Panc1 (cell line): ENCODE measurements at regions not wholly inside any gene's neighbourhood (a gene's known extent, or its start where the extent isn't known, plus 50 kb on each side); places are given as distances from the start of the nearest gene placed in this dataset.

ENCODE experiments used
- ATAC-seq: fragments of 200-7000 bp; cut with Tn5 transposase; 2 replicates; pipeline ENCODE4 v1.9.1; 2020; ENCODE audit warnings: mild to moderate bottlenecking, moderate library complexity
- BruUV-seq: library from RNA; stranded (reverse); fragments of 400-500 nt; replicated peaks from 2 replicates; lab custom pipeline; 2021; lab: Mats Ljungman, UMichigan
- CTCF ChIA-PET: fragments of 300-600 bp; sonication (Branson Sonifier 250); formaldehyde crosslinking; loops from one replicate; lab custom pipeline; 2022; ENCODE audit warnings: antibody characterized with exemption; lab: Charles Lee
- POLR2A ChIA-PET: fragments of 300-600 bp; sonication (Branson Sonifier 250); formaldehyde crosslinking; loops from one replicate; lab custom pipeline; 2022; ENCODE audit warnings: antibody characterized with exemption; lab: Charles Lee
- DNase-seq: peaks from one replicate; pipeline ENCODE4 v3.0.0-alpha.2; 2010; ENCODE audit warnings: low read depth, low spot score
- H3K27ac ChIP-seq: 2 replicates; pipeline ENCODE4 v1.5.1; 2011; ENCODE audit warnings: mild to moderate bottlenecking, low read length, inconsistent platforms
- H3K27me3 ChIP-seq: fragments of 200-500 bp; sonication (Bioruptor generic); 2 replicates; pipeline ENCODE4 v1.6.0; 2014; ENCODE audit warnings: low read length, inconsistent platforms; ENCODE audit not compliant: control insufficient read depth, insufficient read depth
- H3K36me3 ChIP-seq: fragments of 200-500 bp; sonication (Bioruptor generic); 2 replicates; pipeline ENCODE4 v1.5.1; 2014; ENCODE audit warnings: inconsistent platforms, mild to moderate bottlenecking, low read length, moderate library complexity; ENCODE audit not compliant: control insufficient read depth, insufficient read depth
- H3K4me1 ChIP-seq: 2 replicates; pipeline ENCODE4 v1.5.1; 2011; ENCODE audit warnings: inconsistent platforms, mild to moderate bottlenecking, low read length, moderate library complexity; ENCODE audit not compliant: control insufficient read depth, insufficient read depth
- H3K4me3 ChIP-seq, 2 experiments: 2 replicates each; pipeline ENCODE4 v1.5.1; 2011 to 2012; ENCODE audit warnings: low read depth in 2 of 2, low read length in 2 of 2, mild to moderate bottlenecking in 2 of 2, inconsistent platforms in 1 of 2, moderate library complexity in 1 of 2
- H3K9me3 ChIP-seq: fragments of 200-500 bp; sonication (Bioruptor generic); 2 replicates; pipeline ENCODE4 v1.5.1; 2014; ENCODE audit warnings: low read depth, mild to moderate bottlenecking, inconsistent platforms, low read length, moderate library complexity; ENCODE audit not compliant: control insufficient read depth, insufficient read depth
- CTCF ChIP-seq: fragments of 450-650 bp; IDR thresholded peaks from 2 replicates; pipeline ENCODE4 v1.5.1; 2017; ENCODE audit warnings: mild to moderate bottlenecking
- POLR2AphosphoS5 ChIP-seq: IDR thresholded peaks from 2 replicates; pipeline ENCODE4 v1.6.1; 2012; ENCODE audit warnings: mild to moderate bottlenecking, low read depth, low read length, moderate library complexity
- SIN3A ChIP-seq: IDR thresholded peaks from 2 replicates; pipeline ENCODE4 v1.6.1; 2012; ENCODE audit warnings: low read depth, mild to moderate bottlenecking, low read length, moderate library complexity, borderline replicate concordance; ENCODE audit not compliant: insufficient read depth
- TCF7L2 ChIP-seq: IDR thresholded peaks from 2 replicates; pipeline ENCODE4 v1.6.1; 2011; ENCODE audit warnings: mild to moderate bottlenecking, low read depth, low read length, inconsistent platforms
- in situ Hi-C: cut with HindIII; loops from 2 replicates; pipeline ENCODE4 v1.10.0; 2016; ENCODE audit warnings: low sequenced_read_pairs, low pct_unique_long_range_greater_than_20kb
- intact Hi-C: fragments of 100-400 bp; cut with micrococcal nuclease; formaldehyde crosslinking; loops from one replicate; pipeline ENCODE4 v1.10.0; 2022; ENCODE audit not compliant: unreplicated experiment
- TF ChIP-seq, protein P1 (sequence below), 2 experiments: IDR thresholded peaks; 2 replicates each; pipeline ENCODE4 v1.6.1; 2011 to 2012; ENCODE audit warnings: low read depth in 2 of 2, control low read depth in 1 of 2, low read length in 1 of 2, mild to moderate bottlenecking in 1 of 2, moderate library complexity in 1 of 2; ENCODE audit not compliant: insufficient read depth in 1 of 2

DNA sequence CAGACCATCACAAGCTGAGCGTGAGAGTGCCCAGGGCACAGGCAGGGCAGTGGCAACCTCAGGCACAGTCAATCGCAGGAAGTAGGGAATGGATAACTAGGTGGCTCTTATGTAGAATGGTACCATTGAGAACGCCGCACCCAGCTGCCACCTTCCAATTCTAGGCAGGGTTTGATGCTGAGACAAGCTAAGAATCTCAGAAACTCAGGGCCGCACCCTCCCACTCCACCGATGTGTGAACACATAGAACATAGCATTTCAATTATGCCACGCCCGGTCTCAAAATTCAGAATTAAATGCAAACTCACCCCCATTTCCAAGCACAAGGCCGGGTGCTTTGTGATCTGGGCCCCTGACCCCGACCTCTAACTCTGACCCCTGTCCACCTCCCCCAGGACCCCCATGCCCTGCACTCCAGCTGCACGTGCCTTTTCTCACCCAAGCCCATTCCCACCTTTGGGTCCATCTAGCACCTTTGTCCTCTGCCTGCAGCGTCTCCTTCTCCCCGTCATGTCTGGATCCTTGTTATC is 178.4 kb downstream of the C16orf95 start:
- DNase-seq: no peak
- TF ChIP-seq, protein P1, sequence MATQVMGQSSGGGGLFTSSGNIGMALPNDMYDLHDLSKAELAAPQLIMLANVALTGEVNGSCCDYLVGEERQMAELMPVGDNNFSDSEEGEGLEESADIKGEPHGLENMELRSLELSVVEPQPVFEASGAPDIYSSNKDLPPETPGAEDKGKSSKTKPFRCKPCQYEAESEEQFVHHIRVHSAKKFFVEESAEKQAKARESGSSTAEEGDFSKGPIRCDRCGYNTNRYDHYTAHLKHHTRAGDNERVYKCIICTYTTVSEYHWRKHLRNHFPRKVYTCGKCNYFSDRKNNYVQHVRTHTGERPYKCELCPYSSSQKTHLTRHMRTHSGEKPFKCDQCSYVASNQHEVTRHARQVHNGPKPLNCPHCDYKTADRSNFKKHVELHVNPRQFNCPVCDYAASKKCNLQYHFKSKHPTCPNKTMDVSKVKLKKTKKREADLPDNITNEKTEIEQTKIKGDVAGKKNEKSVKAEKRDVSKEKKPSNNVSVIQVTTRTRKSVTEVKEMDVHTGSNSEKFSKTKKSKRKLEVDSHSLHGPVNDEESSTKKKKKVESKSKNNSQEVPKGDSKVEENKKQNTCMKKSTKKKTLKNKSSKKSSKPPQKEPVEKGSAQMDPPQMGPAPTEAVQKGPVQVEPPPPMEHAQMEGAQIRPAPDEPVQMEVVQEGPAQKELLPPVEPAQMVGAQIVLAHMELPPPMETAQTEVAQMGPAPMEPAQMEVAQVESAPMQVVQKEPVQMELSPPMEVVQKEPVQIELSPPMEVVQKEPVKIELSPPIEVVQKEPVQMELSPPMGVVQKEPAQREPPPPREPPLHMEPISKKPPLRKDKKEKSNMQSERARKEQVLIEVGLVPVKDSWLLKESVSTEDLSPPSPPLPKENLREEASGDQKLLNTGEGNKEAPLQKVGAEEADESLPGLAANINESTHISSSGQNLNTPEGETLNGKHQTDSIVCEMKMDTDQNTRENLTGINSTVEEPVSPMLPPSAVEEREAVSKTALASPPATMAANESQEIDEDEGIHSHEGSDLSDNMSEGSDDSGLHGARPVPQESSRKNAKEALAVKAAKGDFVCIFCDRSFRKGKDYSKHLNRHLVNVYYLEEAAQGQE (IDR thresholded peaks at IDR 0.05; ENCODE audit: insufficient read depth in 1 of 2, low read depth in 2 of 2, low read length in 1 of 2): no peak
- TF ChIP-seq POLR2AphosphoS5: no peak
- TF ChIP-seq SIN3A: no peak
- no peak for TF ChIP-seq CTCF
- TF ChIP-seq TCF7L2: no peak

DNA sequence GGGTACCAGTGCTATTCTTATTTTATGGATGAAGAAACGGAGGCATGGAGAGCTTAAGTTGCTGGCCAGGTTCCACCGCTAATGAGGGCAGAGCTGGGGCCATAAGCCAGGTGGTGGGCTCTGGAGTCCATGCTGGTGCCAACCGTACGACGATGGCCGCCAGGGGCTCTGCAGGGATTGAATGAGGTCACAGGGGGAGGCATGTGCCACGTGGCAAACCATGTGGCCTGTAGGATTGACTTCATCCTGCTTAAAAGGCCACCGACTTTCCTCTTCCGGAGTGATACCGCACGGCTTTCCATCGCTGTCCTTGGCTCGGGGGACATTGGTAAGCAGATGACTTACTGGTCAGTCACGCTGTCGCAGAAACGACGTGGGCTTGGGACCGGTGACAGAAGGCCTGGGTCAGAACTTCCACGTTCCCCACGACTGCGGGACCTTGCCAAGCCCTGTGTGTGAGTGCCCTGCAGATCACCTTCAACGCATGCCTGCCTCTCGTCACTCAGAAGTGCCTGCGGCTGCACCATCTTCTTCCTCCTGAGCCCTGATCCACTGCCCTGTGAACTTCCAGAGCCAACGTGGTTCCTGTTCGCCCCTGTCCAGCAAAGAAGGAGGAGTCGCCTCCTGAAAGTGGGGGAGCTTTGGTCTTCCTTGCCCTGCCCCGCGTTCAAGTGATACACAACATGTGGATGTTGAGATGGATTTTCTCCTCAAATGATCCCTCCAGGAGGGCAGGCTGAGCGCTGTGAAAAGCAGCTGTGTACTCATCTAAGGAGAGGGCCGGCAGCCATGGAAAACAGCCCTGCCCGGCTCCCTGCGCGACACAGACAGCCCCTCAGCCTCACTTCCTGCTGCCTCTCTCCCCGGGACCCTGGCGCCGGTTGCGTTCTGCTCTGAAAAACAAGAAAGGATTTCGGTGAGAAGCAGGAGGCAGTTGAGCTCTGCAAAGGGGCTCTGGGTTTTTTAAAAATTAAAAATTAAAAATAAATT is 176.7 kb downstream of the C16orf95 start:
- BruUV-seq: no TSS peak
- no peak for DNase-seq
- no peak overlapping the region for H3K4me3 ChIP-seq
- no peaks in the 10 kb centered on the region for H3K36me3 ChIP-seq
- no peaks in the 10 kb centered on the region for H3K4me1 ChIP-seq
- ChIA-PET CTCF (no interaction called here), POLR2A (no interaction called here)
- no peak for ATAC-seq
- H3K9me3 ChIP-seq: no peaks in the 10 kb centered on the region
- no peak overlapping the region for H3K27ac ChIP-seq
- intact Hi-C loops: no loop called here
- in situ Hi-C loops: no loop called here
- no peaks in the 10 kb centered on the region for H3K27me3 ChIP-seq
- TF ChIP-seq SIN3A: no peak
- TF ChIP-seq, protein P1 (IDR thresholded peaks at IDR 0.05; ENCODE audit: insufficient read depth in 1 of 2, low read depth in 2 of 2, low read length in 1 of 2): no peak
- no peak for TF ChIP-seq TCF7L2
- no peak for TF ChIP-seq CTCF
- no peak for TF ChIP-seq POLR2AphosphoS5

More for the DNA sequence above, 178.4 kb downstream of the C16orf95 start:
- POLR2A ChIA-PET: no interaction called here
- no peak for ATAC-seq
- no peak overlapping the region for H3K4me3 ChIP-seq
- in situ Hi-C loops (no loop called here), intact Hi-C loops (no loop called here)
- no TSS peak for BruUV-seq
- H3K36me3 ChIP-seq: no peaks in the 10 kb centered on the region
- H3K4me1 ChIP-seq: no peaks in the 10 kb centered on the region
- H3K9me3 ChIP-seq: no peaks in the 10 kb centered on the region
- no peak overlapping the region for H3K27ac ChIP-seq
- H3K27me3 ChIP-seq: no peaks in the 10 kb centered on the region
- CTCF ChIA-PET: no interaction called here
